Mesendoderm (in vitro differentiated cells): ENCODE measurements at regions not wholly inside any gene's neighbourhood (a gene's known extent, or its start where the extent isn't known, plus 50 kb on each side); places are given as distances from the start of the nearest gene placed in this dataset.

Experiments used
- DNase-seq: peaks from one replicate; pipeline ENCODE4 v3.0.0; 2013
- H2AK5ac ChIP-seq: 2 replicates; pipeline ENCODE4 v1.6.1; 2013; ENCODE audit warnings: low read length, inconsistent platforms
- H2BK120ac ChIP-seq: 2 replicates; pipeline ENCODE4 v1.6.1; 2013; ENCODE audit warnings: low read depth, mild to moderate bottlenecking, low read length, moderate library complexity, mixed read lengths
- H2BK15ac ChIP-seq: replicated peaks from 2 replicates; pipeline ENCODE4 v1.6.1; 2013; ENCODE audit warnings: low read depth, mild to moderate bottlenecking, moderate library complexity
- H2BK5ac ChIP-seq: 2 replicates; pipeline ENCODE4 v1.6.1; 2013; ENCODE audit warnings: low read length, inconsistent platforms
- H3K18ac ChIP-seq: 2 replicates; pipeline ENCODE4 v1.6.1; 2013; ENCODE audit warnings: mild to moderate bottlenecking, low read length, mixed read lengths
- H3K23ac ChIP-seq: one replicate; pipeline ENCODE4 v1.6.1; 2013; ENCODE audit warnings: low read length
- H3K27ac ChIP-seq: 2 replicates; pipeline ENCODE4 v1.5.1; 2013; ENCODE audit warnings: low read depth, mild to moderate bottlenecking, inconsistent platforms, low read length, moderate library complexity
- H3K27me3 ChIP-seq: 2 replicates; pipeline ENCODE4 v1.6.1; 2013; ENCODE audit warnings: low read length, control low read depth, mild to moderate bottlenecking, inconsistent platforms; ENCODE audit not compliant: insufficient read depth, poor library complexity
- H3K36me3 ChIP-seq: 2 replicates; pipeline ENCODE4 v1.6.1; 2013; ENCODE audit warnings: low read length, inconsistent platforms; ENCODE audit not compliant: control insufficient read depth, insufficient read depth
- H3K4ac ChIP-seq: one replicate; pipeline ENCODE4 v1.6.1; 2013; ENCODE audit warnings: low read depth, mild to moderate bottlenecking, low read length, moderate library complexity
- H3K4me1 ChIP-seq: 2 replicates; pipeline ENCODE4 v1.6.1; 2013; ENCODE audit warnings: low read depth, low read length, inconsistent platforms; ENCODE audit not compliant: control insufficient read depth
- H3K4me2 ChIP-seq: 2 replicates; pipeline ENCODE4 v1.6.1; 2013; ENCODE audit warnings: low read length
- H3K4me3 ChIP-seq: 2 replicates; pipeline ENCODE4 v1.5.1; 2013; ENCODE audit warnings: mild to moderate bottlenecking, low read length
- H3K56ac ChIP-seq: one replicate; pipeline ENCODE4 v1.6.1; 2013; ENCODE audit warnings: low read length
- H3K79me1 ChIP-seq: 2 replicates; pipeline ENCODE4 v1.6.1; 2013; ENCODE audit warnings: low read length, inconsistent platforms
- H3K79me2 ChIP-seq: 2 replicates; pipeline ENCODE4 v1.6.1; 2013; ENCODE audit warnings: mild to moderate bottlenecking, low read length; ENCODE audit not compliant: control insufficient read depth, insufficient read depth
- H3K9ac ChIP-seq: 2 replicates; pipeline ENCODE4 v1.6.1; 2013; ENCODE audit warnings: low read length, inconsistent platforms
- H4K5ac ChIP-seq: one replicate; pipeline ENCODE4 v1.6.1; 2013; ENCODE audit warnings: low read length
- H4K8ac ChIP-seq: one replicate; pipeline ENCODE4 v1.6.1; 2013; ENCODE audit warnings: low read depth, mild to moderate bottlenecking, control low read depth, low read length, moderate library complexity
- WGBS: extraction: QIAGEN DNeasy Blood & Tissue Kit; methylation state at CpG from one replicate; pipeline ENCODE4 v1.1.7; 2013; ENCODE audit warnings: low lambda C conversion rate, missing lambda C conversion rate; ENCODE audit not compliant: insufficient coverage; ENCODE audit errors: extremely low coverage; 5-methylcytosine and 5-hydroxymethylcytosine counted together

DNA sequence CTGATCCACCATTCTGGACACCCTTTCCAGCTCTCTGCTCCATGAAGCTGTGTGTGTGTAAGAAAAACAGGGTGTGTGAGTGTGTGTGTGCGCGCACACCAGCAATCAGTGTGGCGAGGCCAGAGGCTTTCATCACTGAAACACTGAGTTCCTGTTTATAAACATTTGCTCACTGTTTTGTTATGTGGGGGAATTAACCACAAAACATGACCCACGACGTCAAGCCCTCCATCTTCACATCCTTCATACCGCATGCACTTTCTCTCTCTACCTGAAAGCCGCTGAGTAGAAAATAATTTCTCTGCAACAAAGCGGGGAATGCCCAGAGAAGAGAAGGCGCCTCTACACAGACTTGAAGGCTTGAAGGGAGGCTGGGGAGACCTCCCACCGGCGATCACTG is 148.9 kb upstream of the IRF2BP2 start:
- Histone ChIP-seq H3K4me3 (no peak overlapping the region), H3K23ac (no peak overlapping the region), H3K27ac (no peak overlapping the region), H3K56ac (no peak overlapping the region), H2BK15ac (no peak overlapping the region), H4K8ac (no peak overlapping the region), H3K4me2 (no peak overlapping the region), H3K79me2 (no peaks in the 10 kb centered on the region), H3K4me1 (peaks cover 5% of the 10 kb centered on the region), H2BK120ac (no peak overlapping the region), H3K79me1 (no peaks in the 10 kb centered on the region), H2AK5ac (no peak overlapping the region), H4K5ac (no peak overlapping the region), H3K9ac (no peak overlapping the region), H2BK5ac (no peak overlapping the region), H3K27me3 (no peaks in the 10 kb centered on the region), H3K36me3 (no peaks in the 10 kb centered on the region), H3K4ac (no peak overlapping the region), H3K18ac (no peak overlapping the region)
- WGBS = no CpG with 5 or more reads among the region's 11 CpGs
- no peak for DNase-seq

DNA sequence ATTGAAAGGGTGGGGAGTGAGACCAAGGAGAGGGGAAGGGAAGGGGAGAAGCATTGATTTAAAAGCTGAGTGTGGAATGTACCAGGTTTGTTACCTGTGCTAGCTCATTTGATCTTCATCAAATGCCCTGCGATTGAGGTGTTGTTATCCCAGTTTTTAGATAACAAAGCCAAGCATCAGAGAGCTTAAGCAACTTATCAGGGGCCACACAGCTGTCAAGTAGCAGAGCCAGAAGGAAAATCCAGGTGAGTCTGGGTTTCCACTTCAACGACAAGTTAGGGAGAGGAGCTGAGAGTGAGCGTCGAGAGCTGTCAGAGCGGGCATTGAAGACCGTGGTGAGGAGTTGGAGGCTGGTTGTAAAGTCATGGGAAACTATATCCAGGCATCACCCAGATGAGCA is 146.9 kb upstream of the IRF2BP2 start:
- Histone ChIP-seq H3K56ac (no peak overlapping the region), H2AK5ac (no peak overlapping the region)
- WGBS = no CpG with 5 or more reads among the region's 6 CpGs

DNA sequence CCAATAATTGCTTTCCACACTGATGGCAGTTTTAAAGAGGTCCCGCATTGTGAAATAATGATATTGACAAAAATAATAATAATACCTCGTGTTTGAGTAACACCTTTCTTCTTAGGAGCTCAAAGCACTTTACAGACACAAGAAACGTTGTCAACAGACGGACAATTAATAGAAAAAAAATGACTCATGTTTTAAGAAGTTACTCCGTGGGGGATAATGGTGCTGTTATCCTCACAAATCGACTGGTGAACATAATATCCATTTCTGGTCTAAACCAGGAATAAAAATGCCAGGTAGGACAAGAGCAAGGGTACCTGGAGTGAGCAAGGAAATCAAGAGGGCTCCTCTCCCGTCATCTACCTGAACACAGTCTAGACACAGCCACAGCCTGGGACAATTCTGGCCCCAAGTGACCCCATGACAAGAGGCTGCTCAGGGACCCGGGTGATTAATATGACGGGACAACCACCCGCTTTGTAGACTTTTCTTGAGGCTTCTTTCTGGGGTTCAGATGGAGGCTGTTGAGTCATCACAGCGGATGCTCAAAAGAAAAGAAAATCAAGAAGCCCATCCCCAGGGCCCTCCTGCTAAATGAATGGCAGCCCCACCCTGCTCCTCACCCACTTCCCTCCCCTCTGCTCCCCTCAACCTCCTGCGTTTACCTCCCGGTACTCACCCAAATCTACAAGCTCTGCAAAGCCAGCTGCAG is 146.2 kb upstream of the IRF2BP2 start:
- Histone ChIP-seq H3K79me2 (no peaks in the 10 kb centered on the region), H3K79me1 (no peaks in the 10 kb centered on the region), H4K5ac (no peak overlapping the region), H2BK5ac (no peak overlapping the region), H3K18ac (no peak overlapping the region), H3K9ac (no peak overlapping the region), H3K4me2 (no peak overlapping the region), H3K4me1 (peaks cover 5% of the 10 kb centered on the region), H3K4ac (no peak overlapping the region), H3K23ac (no peak overlapping the region), H3K56ac (no peak overlapping the region), H2BK15ac (no peak overlapping the region), H4K8ac (no peak overlapping the region), H3K27ac (no peak overlapping the region), H2AK5ac (no peak overlapping the region), H3K36me3 (no peaks in the 10 kb centered on the region), H2BK120ac (no peak overlapping the region), H3K27me3 (no peaks in the 10 kb centered on the region), H3K4me3 (no peak overlapping the region)
- no CpG with 5 or more reads among the region's 13 CpGs for WGBS
- DNase-seq = no peak

More for the DNA sequence above, 146.9 kb upstream of the IRF2BP2 start:
- Histone ChIP-seq H3K27me3 (no peaks in the 10 kb centered on the region), H3K4me3 (no peak overlapping the region), H3K4ac (no peak overlapping the region), H3K79me2 (no peaks in the 10 kb centered on the region), H2BK120ac (no peak overlapping the region), H4K5ac (no peak overlapping the region), H3K18ac (no peak overlapping the region), H3K79me1 (no peaks in the 10 kb centered on the region), H2BK15ac (no peak overlapping the region), H3K36me3 (no peaks in the 10 kb centered on the region), H3K4me2 (no peak overlapping the region), H3K9ac (no peak overlapping the region), H4K8ac (no peak overlapping the region), H3K4me1 (peaks cover 5% of the 10 kb centered on the region), H3K27ac (no peak overlapping the region), H2BK5ac (no peak overlapping the region), H3K23ac (no peak overlapping the region)
- DNase-seq = no peak

DNA sequence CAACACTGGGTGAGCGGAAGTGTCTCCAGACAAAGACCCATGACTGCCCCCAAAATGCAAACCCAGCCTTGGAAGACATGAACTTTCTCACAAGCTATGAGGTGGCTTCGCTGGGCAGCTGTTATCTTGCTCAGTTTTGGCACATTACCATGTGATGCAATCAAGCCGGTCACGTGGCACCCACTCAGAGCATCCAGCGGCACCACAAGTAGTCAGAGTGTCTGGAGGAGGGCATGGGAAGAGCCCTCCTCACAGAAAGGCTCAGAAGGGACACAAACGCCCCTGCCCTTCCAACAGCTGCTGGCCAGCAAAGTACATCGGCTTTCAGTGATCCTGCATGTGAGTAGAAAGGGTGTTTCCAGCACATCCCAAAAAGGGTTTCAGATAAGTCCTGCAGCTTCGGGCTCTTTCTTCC is 145.5 kb upstream of the IRF2BP2 start:
- H3K36me3 ChIP-seq = no peaks in the 10 kb centered on the region
- no peak overlapping the region for H3K4me2 ChIP-seq
- H2AK5ac ChIP-seq = no peak overlapping the region
- no peak overlapping the region for H3K18ac ChIP-seq
- no peak overlapping the region for H3K56ac ChIP-seq
- no peak for DNase-seq
- no peak overlapping the region for H3K9ac ChIP-seq
- H3K4ac ChIP-seq = no peak overlapping the region
- no peak overlapping the region for H2BK5ac ChIP-seq
- peaks cover 5% of the 10 kb centered on the region for H3K4me1 ChIP-seq
- no peaks in the 10 kb centered on the region for H3K27me3 ChIP-seq
- WGBS = no CpG with 5 or more reads among the region's 8 CpGs
- H3K79me2 ChIP-seq = no peaks in the 10 kb centered on the region
- H3K4me3 ChIP-seq = no peak overlapping the region
- H4K8ac ChIP-seq = no peak overlapping the region
- no peaks in the 10 kb centered on the region for H3K79me1 ChIP-seq
- H3K23ac ChIP-seq = no peak overlapping the region
- no peak overlapping the region for H2BK120ac ChIP-seq
- no peak overlapping the region for H4K5ac ChIP-seq
- H3K27ac ChIP-seq = no peak overlapping the region
- no peak overlapping the region for H2BK15ac ChIP-seq

DNA sequence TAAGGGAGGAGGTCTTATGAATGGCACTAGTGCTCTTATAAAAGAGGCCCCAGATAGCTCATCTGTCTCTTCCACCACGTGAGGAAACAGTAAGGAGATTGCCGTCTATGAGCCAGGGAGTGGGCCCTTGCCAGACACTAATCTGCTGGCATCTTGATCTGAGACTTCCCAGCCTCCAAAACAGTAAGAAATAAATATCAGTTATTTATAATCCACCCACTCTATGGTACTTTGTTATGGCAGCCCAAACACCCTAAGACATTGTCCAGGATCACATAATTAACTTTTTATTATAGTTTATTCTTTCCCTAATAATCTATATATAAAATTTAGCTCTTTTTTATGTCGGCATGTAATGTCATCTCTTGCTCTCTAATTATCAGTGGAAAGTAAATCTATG is 144.0 kb upstream of the IRF2BP2 start:
- H3K27me3 ChIP-seq = no peaks in the 10 kb centered on the region
- no peak overlapping the region for H2BK15ac ChIP-seq
- no CpG with 5 or more reads among the region's 3 CpGs for WGBS
- no peak overlapping the region for H3K9ac ChIP-seq
- H3K79me2 ChIP-seq = no peaks in the 10 kb centered on the region
- no peak for DNase-seq
- no peak overlapping the region for H3K23ac ChIP-seq
- H4K5ac ChIP-seq = no peak overlapping the region
- H3K18ac ChIP-seq = no peak overlapping the region
- no peak overlapping the region for H4K8ac ChIP-seq
- no peaks in the 10 kb centered on the region for H3K79me1 ChIP-seq
- no peak overlapping the region for H3K4me3 ChIP-seq
- H3K4ac ChIP-seq = no peak overlapping the region
- no peaks in the 10 kb centered on the region for H3K4me1 ChIP-seq
- H3K56ac ChIP-seq = no peak overlapping the region
- no peak overlapping the region for H3K27ac ChIP-seq
- H2AK5ac ChIP-seq = no peak overlapping the region
- H2BK5ac ChIP-seq = no peak overlapping the region
- no peaks in the 10 kb centered on the region for H3K36me3 ChIP-seq
- no peak overlapping the region for H2BK120ac ChIP-seq
- H3K4me2 ChIP-seq = no peak overlapping the region

DNA sequence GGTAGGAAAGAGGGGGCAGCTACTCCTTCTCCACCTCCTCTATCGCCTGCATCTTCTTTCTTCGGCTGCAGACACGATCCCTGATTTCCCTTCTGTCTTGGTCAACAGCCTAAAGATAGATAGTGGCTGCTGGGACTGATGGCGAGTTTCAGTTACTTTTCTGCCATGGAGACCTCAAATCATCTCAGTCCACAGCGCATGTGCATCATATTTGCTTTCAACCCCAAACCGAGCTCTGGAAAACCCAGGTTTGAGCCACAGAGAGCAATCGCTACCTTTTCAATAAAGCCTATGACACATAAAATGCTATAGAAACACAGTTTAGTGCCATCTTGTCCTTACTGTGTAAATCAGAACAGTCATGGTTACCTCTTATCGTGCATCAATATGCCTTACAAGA is 142.9 kb upstream of the IRF2BP2 start:
- H2BK120ac ChIP-seq = no peak overlapping the region
- WGBS = no CpG with 5 or more reads among the region's 8 CpGs
- no peak overlapping the region for H3K4me3 ChIP-seq
- no peak overlapping the region for H4K8ac ChIP-seq
- no peaks in the 10 kb centered on the region for H3K27me3 ChIP-seq
- no peak overlapping the region for H3K18ac ChIP-seq
- H4K5ac ChIP-seq = no peak overlapping the region
- no peak overlapping the region for H2BK5ac ChIP-seq
- H3K36me3 ChIP-seq = no peaks in the 10 kb centered on the region
- H3K79me2 ChIP-seq = no peaks in the 10 kb centered on the region
- no peak overlapping the region for H3K27ac ChIP-seq
- no peak overlapping the region for H3K9ac ChIP-seq
- H2AK5ac ChIP-seq = no peak overlapping the region
- H3K4me2 ChIP-seq = no peak overlapping the region
- no peak overlapping the region for H2BK15ac ChIP-seq
- DNase-seq = no peak
- no peaks in the 10 kb centered on the region for H3K4me1 ChIP-seq
- no peak overlapping the region for H3K23ac ChIP-seq
- H3K79me1 ChIP-seq = no peaks in the 10 kb centered on the region
- H3K56ac ChIP-seq = no peak overlapping the region
- H3K4ac ChIP-seq = no peak overlapping the region
